PC-3 (cell line): ENCODE measurements at regions not wholly inside any gene's neighbourhood (a gene's known extent, or its start where the extent isn't known, plus 50 kb on each side); places are given as distances from the start of the nearest gene placed in this dataset.

ENCODE experiments used
- ATAC-seq: fragments of 200-7000 bp; cut with Tn5 transposase; 2 replicates; pipeline ENCODE4 v1.9.1; 2020; ENCODE audit warnings: mild to moderate bottlenecking, moderate library complexity
- BruUV-seq: library from RNA; stranded (reverse); fragments of 400-500 nt; replicated peaks from 2 replicates; lab custom pipeline; 2021; lab: Mats Ljungman, UMichigan
- CTCF ChIA-PET: fragments of 300-600 bp; sonication (Branson Sonifier 250); formaldehyde crosslinking; loops from one replicate; lab custom pipeline; 2022; ENCODE audit warnings: antibody characterized with exemption; lab: Charles Lee
- POLR2A ChIA-PET: fragments of 300-600 bp; sonication (Branson Sonifier 250); formaldehyde crosslinking; loops from one replicate; lab custom pipeline; 2022; ENCODE audit warnings: antibody characterized with exemption; ENCODE audit not compliant: unreplicated experiment; lab: Charles Lee
- DNase-seq: peaks from one replicate; pipeline ENCODE4 v3.0.0-alpha.2; 2015
- H2AFZ ChIP-seq: fragments of 300-600 bp; sonication (generic); 2 replicates; pipeline ENCODE4 v1.6.0; 2016; ENCODE audit warnings: antibody characterized with exemption, low read length
- H3F3A ChIP-seq: fragments of 300-600 bp; sonication (generic); one replicate; pipeline ENCODE4 v1.6.0; 2017; ENCODE audit warnings: antibody characterized with exemption, low read length, control low read depth, mild to moderate bottlenecking; ENCODE audit not compliant: unreplicated experiment
- H3K27ac ChIP-seq: fragments of 300-600 bp; sonication (generic); 2 replicates; pipeline ENCODE4 v1.5.1; 2016; ENCODE audit warnings: mild to moderate bottlenecking, low read length
- H3K27me3 ChIP-seq: fragments of 300-600 bp; sonication (generic); 2 replicates; pipeline ENCODE4 v1.6.1; 2016; ENCODE audit warnings: low read length, mixed read lengths
- H3K36me3 ChIP-seq: fragments of 300-600 bp; sonication (generic); 2 replicates; pipeline ENCODE4 v1.6.1; 2016; ENCODE audit warnings: low read depth, mixed run types, low read length, mixed read lengths
- H3K4me1 ChIP-seq: fragments of 300-600 bp; sonication (generic); 2 replicates; pipeline ENCODE4 v1.5.1; 2016; ENCODE audit warnings: low read length; ENCODE audit not compliant: insufficient read depth
- H3K4me2 ChIP-seq: fragments of 300-600 bp; sonication (generic); 2 replicates; pipeline ENCODE4 v1.6.0; 2016; ENCODE audit warnings: low read length
- H3K4me3 ChIP-seq: fragments of 300-600 bp; sonication (generic); 2 replicates; pipeline ENCODE4 v1.5.1; 2016; ENCODE audit warnings: mild to moderate bottlenecking, low read length, mixed read lengths
- H3K79me2 ChIP-seq: fragments of 300-600 bp; sonication (generic); 2 replicates; pipeline ENCODE4 v1.6.1; 2017; ENCODE audit warnings: low read length, mixed read lengths
- H3K9ac ChIP-seq: fragments of 300-600 bp; sonication (generic); 2 replicates; pipeline ENCODE4 v1.6.0; 2016; ENCODE audit warnings: mild to moderate bottlenecking, low read length
- H3K9me2 ChIP-seq: fragments of 300-600 bp; sonication (generic); replicated peaks from 2 replicates; pipeline ENCODE4 v1.6.1; 2016; ENCODE audit warnings: mixed run types, low read length, mixed read lengths
- H3K9me3 ChIP-seq: fragments of 300-600 bp; sonication (generic); 2 replicates; pipeline ENCODE4 v1.6.1; 2016; ENCODE audit warnings: low read length, mixed read lengths
- H4K20me1 ChIP-seq: fragments of 300-600 bp; sonication (generic); 2 replicates; pipeline ENCODE4 v1.6.1; 2016; ENCODE audit warnings: low read length, mixed read lengths
- EZH2 ChIP-seq: fragments of 300-600 bp; sonication (generic); IDR thresholded peaks from one replicate; pipeline ENCODE4 v1.6.1; 2017; ENCODE audit warnings: antibody characterized with exemption, mild to moderate bottlenecking, low read length; ENCODE audit not compliant: unreplicated experiment
- EZH2phosphoT487 ChIP-seq: fragments of 300-600 bp; sonication (generic); IDR thresholded peaks from 2 replicates; pipeline ENCODE4 v1.6.1; 2018; ENCODE audit warnings: mild to moderate bottlenecking, antibody characterized with exemption, low read length, borderline replicate concordance
- intact Hi-C: fragments of 100-400 bp; cut with micrococcal nuclease; formaldehyde crosslinking; loops from 2 replicates; pipeline ENCODE4 v1.9.0; 2023
- TF ChIP-seq, protein P1 (sequence below): fragments of 300-600 bp; sonication (generic); conservative IDR thresholded peaks from 2 replicates; pipeline ENCODE4 v1.5.1; 2017; ENCODE audit warnings: antibody characterized with exemption, low read depth, mild to moderate bottlenecking, low read length

DNA sequence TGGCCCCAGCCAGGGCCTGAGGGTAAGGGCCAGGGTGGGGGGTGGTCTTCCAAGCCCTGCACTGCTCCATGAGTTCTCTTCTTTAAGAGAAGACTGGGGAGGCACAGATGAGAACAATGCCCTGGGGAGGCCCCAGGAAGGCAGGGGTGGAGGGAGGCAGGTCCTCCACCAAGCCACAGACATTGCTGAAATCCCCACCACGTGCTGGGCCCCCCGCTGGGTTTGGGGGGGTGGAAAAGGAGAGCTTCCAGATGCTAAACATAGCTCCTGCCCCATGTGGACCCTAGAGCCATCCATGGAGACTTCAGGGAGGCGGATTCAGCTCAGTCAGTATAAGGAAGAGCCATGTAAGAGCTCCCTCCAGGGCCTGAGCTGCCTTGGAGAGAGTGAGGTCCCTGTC is 157.8 kb upstream of the LINGO1 start:
- ChIA-PET POLR2A (no interaction called here), CTCF (no interaction called here)
- Histone ChIP-seq H3K36me3 (no peaks in the 10 kb centered on the region), H3K4me1 (no peaks in the 10 kb centered on the region), H4K20me1 (no peaks in the 10 kb centered on the region), H2AFZ (no peak overlapping the region), H3K9ac (no peak overlapping the region), H3K79me2 (no peaks in the 10 kb centered on the region), H3K9me2 (no peaks in the 10 kb centered on the region), H3F3A (no peaks in the 10 kb centered on the region), H3K4me2 (no peak overlapping the region), H3K27me3 (no peaks in the 10 kb centered on the region), H3K4me3 (no peak overlapping the region), H3K27ac (no peak overlapping the region), H3K9me3 (no peaks in the 10 kb centered on the region)
- ATAC-seq, result no peak
- no peak for DNase-seq
- TF ChIP-seq EZH2, result no peak
- TF ChIP-seq, protein P1, sequence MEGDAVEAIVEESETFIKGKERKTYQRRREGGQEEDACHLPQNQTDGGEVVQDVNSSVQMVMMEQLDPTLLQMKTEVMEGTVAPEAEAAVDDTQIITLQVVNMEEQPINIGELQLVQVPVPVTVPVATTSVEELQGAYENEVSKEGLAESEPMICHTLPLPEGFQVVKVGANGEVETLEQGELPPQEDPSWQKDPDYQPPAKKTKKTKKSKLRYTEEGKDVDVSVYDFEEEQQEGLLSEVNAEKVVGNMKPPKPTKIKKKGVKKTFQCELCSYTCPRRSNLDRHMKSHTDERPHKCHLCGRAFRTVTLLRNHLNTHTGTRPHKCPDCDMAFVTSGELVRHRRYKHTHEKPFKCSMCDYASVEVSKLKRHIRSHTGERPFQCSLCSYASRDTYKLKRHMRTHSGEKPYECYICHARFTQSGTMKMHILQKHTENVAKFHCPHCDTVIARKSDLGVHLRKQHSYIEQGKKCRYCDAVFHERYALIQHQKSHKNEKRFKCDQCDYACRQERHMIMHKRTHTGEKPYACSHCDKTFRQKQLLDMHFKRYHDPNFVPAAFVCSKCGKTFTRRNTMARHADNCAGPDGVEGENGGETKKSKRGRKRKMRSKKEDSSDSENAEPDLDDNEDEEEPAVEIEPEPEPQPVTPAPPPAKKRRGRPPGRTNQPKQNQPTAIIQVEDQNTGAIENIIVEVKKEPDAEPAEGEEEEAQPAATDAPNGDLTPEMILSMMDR, result no peak
- TF ChIP-seq EZH2phosphoT487, result no peak
- intact Hi-C loops, result no loop called here
- no TSS peak for BruUV-seq

DNA sequence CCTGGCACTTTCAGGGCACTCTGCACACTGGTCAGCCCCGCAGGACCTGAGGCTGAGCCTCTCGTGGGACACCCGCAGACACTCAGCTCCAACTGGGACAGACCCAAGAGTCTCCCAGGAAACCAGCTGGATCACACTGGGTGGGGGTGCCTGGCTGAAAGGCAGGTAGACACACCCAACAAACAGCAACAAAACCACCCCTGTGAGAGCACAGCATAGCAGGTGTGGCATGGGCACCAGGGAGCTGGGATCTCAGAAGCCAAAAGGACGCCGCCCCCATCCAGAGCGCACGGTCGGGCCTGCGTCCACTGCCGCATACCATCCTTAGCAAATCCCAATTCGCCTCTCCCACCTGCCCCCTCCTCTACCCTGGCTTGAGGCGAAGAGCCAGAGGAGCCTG is 154.2 kb upstream of the LINGO1 start:
- no peak for DNase-seq
- Histone ChIP-seq H3K9me3 (no peaks in the 10 kb centered on the region), H3K36me3 (no peaks in the 10 kb centered on the region), H3K27me3 (no peaks in the 10 kb centered on the region), H2AFZ (no peak overlapping the region), H4K20me1 (no peaks in the 10 kb centered on the region), H3K79me2 (no peaks in the 10 kb centered on the region), H3K4me3 (no peak overlapping the region), H3K4me2 (no peak overlapping the region), H3K27ac (no peak overlapping the region), H3K4me1 (no peaks in the 10 kb centered on the region), H3K9ac (no peak overlapping the region), H3K9me2 (no peaks in the 10 kb centered on the region), H3F3A (no peaks in the 10 kb centered on the region)
- BruUV-seq, result no TSS peak
- ATAC-seq, result no peak
- intact Hi-C loops, result no loop called here
- POLR2A ChIA-PET, result no interaction called here
- TF ChIP-seq, protein P1, result no peak
- TF ChIP-seq EZH2phosphoT487 (no peak), EZH2 (no peak)
- CTCF ChIA-PET, result no interaction called here

DNA sequence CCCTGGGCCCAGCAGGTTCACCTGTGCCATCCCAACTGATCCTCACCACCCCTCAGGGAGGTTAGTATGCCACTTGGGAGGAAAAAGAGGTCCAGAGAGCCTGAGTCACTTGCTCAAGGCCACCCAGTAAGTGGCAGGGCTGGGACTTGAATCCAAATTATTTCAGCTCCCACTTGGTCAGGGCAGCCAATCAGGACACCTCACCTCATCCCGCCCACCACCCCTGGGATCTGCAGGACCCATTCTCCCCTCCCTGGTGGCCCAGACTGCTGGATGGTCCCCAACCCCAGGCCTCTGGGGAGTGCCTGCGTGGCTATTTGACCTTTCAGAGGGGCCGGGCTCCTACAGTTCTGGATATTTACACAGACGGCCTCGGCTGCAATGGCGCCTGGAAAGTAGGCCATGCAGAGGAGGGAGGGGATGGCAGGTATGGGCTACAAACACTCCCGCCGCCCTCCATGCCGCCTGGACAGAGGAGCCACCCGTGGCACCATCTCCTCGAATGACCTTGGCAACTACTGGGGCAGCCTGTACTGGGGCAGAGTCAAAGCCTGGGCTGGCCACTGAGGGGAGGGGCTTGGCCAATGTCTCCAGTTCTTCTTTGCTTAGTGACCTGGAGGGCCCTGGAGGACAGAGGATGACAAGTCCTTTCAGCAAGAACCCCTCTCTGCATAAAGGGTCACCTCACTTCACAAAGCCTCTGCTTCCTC is 153.6 kb upstream of the LINGO1 start:
- no peak overlapping the region for H3K4me3 ChIP-seq
- no peaks in the 10 kb centered on the region for H3F3A ChIP-seq
- H3K27ac ChIP-seq, result no peak overlapping the region
- no peaks in the 10 kb centered on the region for H3K9me3 ChIP-seq
- CTCF ChIA-PET, result no interaction called here
- H3K9ac ChIP-seq, result no peak overlapping the region
- DNase-seq (no peak), ATAC-seq (no peak)
- no peaks in the 10 kb centered on the region for H3K79me2 ChIP-seq
- intact Hi-C loops, result no loop called here
- no peaks in the 10 kb centered on the region for H3K27me3 ChIP-seq
- H3K4me1 ChIP-seq, result no peaks in the 10 kb centered on the region
- H4K20me1 ChIP-seq, result no peaks in the 10 kb centered on the region
- H2AFZ ChIP-seq, result no peak overlapping the region
- no peak overlapping the region for H3K4me2 ChIP-seq
- no peaks in the 10 kb centered on the region for H3K36me3 ChIP-seq
- TF ChIP-seq EZH2phosphoT487 (no peak), EZH2 (no peak)
- TF ChIP-seq, protein P1, result no peak
- POLR2A ChIA-PET, result no interaction called here
- no peaks in the 10 kb centered on the region for H3K9me2 ChIP-seq
- no TSS peak for BruUV-seq
